Neural progenitor cell (in vitro differentiated cells): ENCODE measurements at regions not wholly inside any gene's neighbourhood (a gene's known extent, or its start where the extent isn't known, plus 50 kb on each side); places are given as distances from the start of the nearest gene placed in this dataset.

Experiments used
- DNase-seq: peaks from one replicate; pipeline ENCODE4 v3.0.0-alpha.2; 2016; ENCODE audit warnings: low spot score
- H2AFZ ChIP-seq: fragments of 200-600 bp; sonication (generic); replicated peaks from 2 replicates; pipeline ENCODE4 v1.6.1; 2016; ENCODE audit warnings: antibody characterized with exemption
- H3F3A ChIP-seq: fragments of 200-600 bp; sonication (generic); 2 replicates; pipeline ENCODE4 v1.6.1; 2016; ENCODE audit warnings: antibody characterized with exemption, low read depth
- H3K27ac ChIP-seq: fragments of 200-600 bp; sonication (generic); 2 replicates; pipeline ENCODE4 v1.5.1; 2016; ENCODE audit warnings: mild to moderate bottlenecking
- H3K27me3 ChIP-seq: fragments of 200-600 bp; sonication (generic); 2 replicates; pipeline ENCODE4 v1.6.1; 2016; ENCODE audit warnings: mild to moderate bottlenecking, moderate library complexity
- H3K36me3 ChIP-seq: fragments of 200-600 bp; sonication (generic); 2 replicates; pipeline ENCODE4 v1.5.1; 2016
- H3K4me1 ChIP-seq: fragments of 200-600 bp; sonication (generic); 2 replicates; pipeline ENCODE4 v1.6.1; 2016; ENCODE audit warnings: mixed run types
- H3K4me2 ChIP-seq: fragments of 200-600 bp; sonication (generic); 2 replicates; pipeline ENCODE4 v1.6.1; 2016
- H3K4me3 ChIP-seq: fragments of 200-600 bp; sonication (generic); 2 replicates; pipeline ENCODE4 v1.5.1; 2016
- H3K79me2 ChIP-seq: fragments of 200-600 bp; sonication (generic); 2 replicates; pipeline ENCODE4 v1.6.1; 2016; ENCODE audit warnings: low read depth
- H3K9ac ChIP-seq: fragments of 200-600 bp; sonication (generic); 2 replicates; pipeline ENCODE4 v1.6.1; 2016
- H3K9me3 ChIP-seq: fragments of 200-600 bp; sonication (generic); 2 replicates; pipeline ENCODE4 v1.5.1; 2016; ENCODE audit warnings: low read depth
- H4K20me1 ChIP-seq: fragments of 200-600 bp; sonication (generic); 2 replicates; pipeline ENCODE4 v1.6.1; 2016; ENCODE audit warnings: low read depth
- H3K27ac Mint-ChIP-seq: 3 replicates; pipeline ENCODE4 v1.8.0; 2021; ENCODE audit warnings: mixed read lengths
- H3K27me3 Mint-ChIP-seq: 2 replicates; pipeline ENCODE4 v1.8.0; 2022; ENCODE audit warnings: low read depth, mild to moderate bottlenecking, inconsistent platforms, moderate library complexity, mixed read lengths; ENCODE audit not compliant: insufficient read depth
- H3K36me3 Mint-ChIP-seq: 3 replicates; pipeline ENCODE4 v1.8.0; 2021; ENCODE audit warnings: mixed read lengths
- H3K4me1 Mint-ChIP-seq: 3 replicates; pipeline ENCODE4 v1.8.0; 2021; ENCODE audit warnings: mixed read lengths
- H3K4me3 Mint-ChIP-seq: 3 replicates; pipeline ENCODE4 v1.8.0; 2021; ENCODE audit warnings: mild to moderate bottlenecking, moderate library complexity, mixed read lengths
- H3K9me3 Mint-ChIP-seq: 3 replicates; pipeline ENCODE4 v1.8.0; 2020; ENCODE audit warnings: mixed read lengths
- CTCF ChIP-seq: fragments of 200-600 bp; sonication (generic); IDR thresholded peaks from 2 replicates; pipeline ENCODE4 v1.5.1; 2017; ENCODE audit warnings: antibody characterized with exemption, mild to moderate bottlenecking
- EZH2 ChIP-seq: fragments of 200-600 bp; sonication (generic); IDR thresholded peaks from 2 replicates; pipeline ENCODE4 v1.6.1; 2017; ENCODE audit warnings: antibody characterized with exemption, mild to moderate bottlenecking, moderate library complexity
- EZH2phosphoT487 ChIP-seq: fragments of 200-600 bp; sonication (generic); IDR thresholded peaks from 2 replicates; pipeline ENCODE4 v1.6.1; 2017; ENCODE audit warnings: antibody characterized with exemption

GRCh38 chr2:182642328-182642727, 73.7 kb upstream of the DNAJC10 start:
- DNase-seq = peak; percentile 38

GRCh38 chr2:182646763-182647498, 69.1 kb upstream of the DNAJC10 start:
- no peak overlapping the region for H3K27ac ChIP-seq
- H2AFZ ChIP-seq = no peak overlapping the region
- no peaks in the 10 kb centered on the region for H3K36me3 ChIP-seq
- no peaks in the 10 kb centered on the region for H3K27me3 ChIP-seq
- Mint-ChIP-seq H3K36me3 (no peaks in the 10 kb centered on the region), H3K4me3 (no peak overlapping the region), H3K27me3 (peaks cover 2% of the 10 kb centered on the region), H3K27ac (no peak overlapping the region), H3K9me3 (peaks cover 2% of the 10 kb centered on the region), H3K4me1 (peaks cover 13% of the 10 kb centered on the region)
- no peak overlapping the region for H3K9ac ChIP-seq
- H3K4me2 ChIP-seq = no peak overlapping the region
- no peaks in the 10 kb centered on the region for H4K20me1 ChIP-seq
- DNase-seq = no peak
- no peaks in the 10 kb centered on the region for H3K9me3 ChIP-seq
- no peak for TF ChIP-seq EZH2phosphoT487
- no peak for TF ChIP-seq CTCF
- no peak for TF ChIP-seq EZH2
- H3F3A ChIP-seq = no peaks in the 10 kb centered on the region
- H3K4me3 ChIP-seq = no peak overlapping the region
- H3K79me2 ChIP-seq = no peaks in the 10 kb centered on the region
- H3K4me1 ChIP-seq = no peaks in the 10 kb centered on the region

More at GRCh38 chr2:182642328-182642727, 73.7 kb upstream of the DNAJC10 start:
- Histone ChIP-seq H3F3A (no peaks in the 10 kb centered on the region), H3K79me2 (no peaks in the 10 kb centered on the region), H3K4me3 (no peak overlapping the region), H3K27ac (no peak overlapping the region), H3K36me3 (no peaks in the 10 kb centered on the region), H4K20me1 (no peaks in the 10 kb centered on the region), H3K9ac (no peak overlapping the region), H3K4me2 (no peak overlapping the region), H3K9me3 (no peaks in the 10 kb centered on the region), H2AFZ (no peak overlapping the region), H3K4me1 (no peaks in the 10 kb centered on the region), H3K27me3 (no peaks in the 10 kb centered on the region)
- Mint-ChIP-seq H3K36me3 (no peaks in the 10 kb centered on the region), H3K4me3 (no peak overlapping the region), H3K4me1 (peaks cover 8% of the 10 kb centered on the region), H3K27ac (no peak overlapping the region), H3K27me3 (peaks cover 2% of the 10 kb centered on the region), H3K9me3 (peaks cover 2% of the 10 kb centered on the region)
- TF ChIP-seq EZH2phosphoT487 = no peak
- TF ChIP-seq EZH2 = no peak
- no peak for TF ChIP-seq CTCF

GRCh38 chr2:182647499-182647787, 68.6 kb upstream of the DNAJC10 start:
- no peaks in the 10 kb centered on the region for H3F3A ChIP-seq
- H3K27ac ChIP-seq = no peak overlapping the region
- H3K79me2 ChIP-seq = no peaks in the 10 kb centered on the region
- no peaks in the 10 kb centered on the region for H3K27me3 ChIP-seq
- DNase-seq = no peak
- Mint-ChIP-seq H3K27me3 (peaks cover 2% of the 10 kb centered on the region), H3K36me3 (no peaks in the 10 kb centered on the region), H3K9me3 (peaks cover 2% of the 10 kb centered on the region), H3K4me3 (no peak overlapping the region), H3K4me1 (peaks cover 9% of the 10 kb centered on the region), H3K27ac (no peak overlapping the region)
- no peak overlapping the region for H3K4me3 ChIP-seq
- H2AFZ ChIP-seq = no peak overlapping the region
- no peak for TF ChIP-seq EZH2
- TF ChIP-seq EZH2phosphoT487 = no peak
- TF ChIP-seq CTCF = no peak
- H3K4me2 ChIP-seq = no peak overlapping the region
- H4K20me1 ChIP-seq = no peaks in the 10 kb centered on the region
- no peaks in the 10 kb centered on the region for H3K9me3 ChIP-seq
- H3K9ac ChIP-seq = no peak overlapping the region
- no peaks in the 10 kb centered on the region for H3K36me3 ChIP-seq
- H3K4me1 ChIP-seq = no peaks in the 10 kb centered on the region
